GM23338 (cell line): ENCODE measurements at regions not wholly inside any gene's neighbourhood (a gene's known extent, or its start where the extent isn't known, plus 50 kb on each side); places are given as distances from the start of the nearest gene placed in this dataset.

ENCODE experiments used
- CREB1 ChIP-seq: fragments of 250-450 bp; sonication (Bioruptor Pico); IDR thresholded peaks from 2 replicates; pipeline ENCODE4 v1.5.0; 2020; ENCODE audit warnings: low read depth, mild to moderate bottlenecking, moderate library complexity
- CTCF ChIP-seq, 2 experiments: fragments of 200-600 bp in 1 of 2; sonication (generic) in 1 of 2; conservative IDR thresholded peaks; 2 replicates each; pipeline versions ENCODE4 v1.5.1 to v1.6.1; 2016 to 2017; ENCODE audit warnings: antibody characterized with exemption in 2 of 2, low read depth in 2 of 2, mild to moderate bottlenecking in 2 of 2, moderate library complexity in 1 of 2
- ETS1 ChIP-seq: IDR thresholded peaks from 2 replicates; pipeline ENCODE4 v1.6.1; 2016; ENCODE audit warnings: antibody characterized with exemption
- EZH2 ChIP-seq: fragments of 200-600 bp; sonication (generic); IDR thresholded peaks from one replicate; pipeline ENCODE4 v1.8.0; 2017; ENCODE audit warnings: antibody characterized with exemption, mild to moderate bottlenecking, low read depth; ENCODE audit not compliant: unreplicated experiment
- EZH2phosphoT487 ChIP-seq: fragments of 200-600 bp; sonication (generic); IDR thresholded peaks from one replicate; pipeline ENCODE4 v1.8.1; 2018; ENCODE audit warnings: antibody characterized with exemption; ENCODE audit not compliant: unreplicated experiment
- JUNB ChIP-seq: IDR thresholded peaks from one replicate; pipeline ENCODE4 v1.6.1; 2016; ENCODE audit warnings: antibody characterized with exemption; ENCODE audit not compliant: unreplicated experiment
- NANOG ChIP-seq: IDR thresholded peaks from 2 replicates; pipeline ENCODE4 v1.6.1; 2016; ENCODE audit warnings: antibody characterized with exemption, borderline replicate concordance
- POLR2AphosphoS5 ChIP-seq: IDR thresholded peaks from 2 replicates; pipeline ENCODE4 v1.6.1; 2016; ENCODE audit warnings: antibody characterized with exemption, low read depth
- REST ChIP-seq: IDR thresholded peaks from one replicate; pipeline ENCODE4 v1.6.1; 2018; ENCODE audit warnings: antibody characterized with exemption; ENCODE audit not compliant: unreplicated experiment
- STAT1 ChIP-seq: IDR thresholded peaks from one replicate; pipeline ENCODE4 v1.6.1; 2016; ENCODE audit warnings: antibody characterized with exemption; ENCODE audit not compliant: unreplicated experiment
- ZNF114 ChIP-seq: fragments of 250-450 bp; sonication (Bioruptor Pico); IDR thresholded peaks from 2 replicates; pipeline ENCODE4 v1.5.0; 2020; ENCODE audit warnings: mild to moderate bottlenecking, moderate library complexity
- ZNF331 ChIP-seq: fragments of 250-450 bp; sonication (Bioruptor Pico); IDR thresholded peaks from 2 replicates; pipeline ENCODE4 v1.5.0; 2020; ENCODE audit warnings: low read depth, mild to moderate bottlenecking, moderate library complexity
- ZNF462 ChIP-seq: fragments of 250-450 bp; sonication (Bioruptor Pico); IDR thresholded peaks from 2 replicates; pipeline ENCODE4 v1.5.0; 2020; ENCODE audit warnings: mild to moderate bottlenecking, moderate library complexity

GRCh38 chr2:164073101-164074074 is 337.6 kb upstream of the FIGN start:
- TF ChIP-seq POLR2AphosphoS5 (no peak), CTCF (conservative IDR thresholded peaks at IDR 0.05; ENCODE audit: low read depth in 2 of 2) (no peak), EZH2phosphoT487 (no peak), EZH2 (no peak), ZNF462 (CRISPR knock-in tag) (no peak), ETS1 (no peak), JUNB (no peak), REST (no peak), CREB1 (CRISPR knock-in tag) (no peak), ZNF114 (CRISPR knock-in tag) (no peak), STAT1 (no peak), ZNF331 (no peak), NANOG (no peak)
